DND-41 (cell line): ENCODE measurements at regions not wholly inside any gene's neighbourhood (a gene's known extent, or its start where the extent isn't known, plus 50 kb on each side); places are given as distances from the start of the nearest gene placed in this dataset.

Source experiments
- EZH2 ChIP-seq: IDR thresholded peaks from 3 replicates; pipeline ENCODE4 v1.6.1; 2012; ENCODE audit warnings: borderline replicate concordance, low read depth, mild to moderate bottlenecking, moderate library complexity, low read length, inconsistent platforms; ENCODE audit not compliant: severe bottlenecking
- TF ChIP-seq, protein P1 (sequence below): IDR thresholded peaks from 2 replicates; pipeline ENCODE4 v1.5.1; 2012; ENCODE audit warnings: borderline replicate concordance, low read length, moderate library complexity, mild to moderate bottlenecking; ENCODE audit not compliant: poor library complexity, severe bottlenecking; ENCODE audit errors: extremely low read depth

DNA sequence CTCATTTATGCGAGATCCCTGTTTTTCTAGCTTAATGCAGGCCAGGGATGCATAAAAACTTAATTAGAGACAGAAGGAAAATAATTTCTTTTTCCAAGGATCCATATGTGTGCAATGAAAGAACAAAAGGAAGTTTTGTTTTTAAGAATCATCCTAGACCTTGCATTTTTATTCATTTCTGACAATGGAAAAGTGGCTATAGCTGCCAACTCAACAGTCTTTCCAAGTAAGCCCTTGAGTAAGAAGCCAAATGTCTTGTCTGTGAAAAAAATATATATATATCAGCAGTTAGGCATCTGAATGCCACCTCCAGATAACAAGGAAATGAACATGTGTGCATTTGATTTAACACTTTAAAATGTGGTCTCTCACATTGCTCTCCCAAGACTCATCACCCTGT is 1397.6 kb downstream of the GATA3 start:
- no peak for TF ChIP-seq EZH2
- TF ChIP-seq, protein P1, sequence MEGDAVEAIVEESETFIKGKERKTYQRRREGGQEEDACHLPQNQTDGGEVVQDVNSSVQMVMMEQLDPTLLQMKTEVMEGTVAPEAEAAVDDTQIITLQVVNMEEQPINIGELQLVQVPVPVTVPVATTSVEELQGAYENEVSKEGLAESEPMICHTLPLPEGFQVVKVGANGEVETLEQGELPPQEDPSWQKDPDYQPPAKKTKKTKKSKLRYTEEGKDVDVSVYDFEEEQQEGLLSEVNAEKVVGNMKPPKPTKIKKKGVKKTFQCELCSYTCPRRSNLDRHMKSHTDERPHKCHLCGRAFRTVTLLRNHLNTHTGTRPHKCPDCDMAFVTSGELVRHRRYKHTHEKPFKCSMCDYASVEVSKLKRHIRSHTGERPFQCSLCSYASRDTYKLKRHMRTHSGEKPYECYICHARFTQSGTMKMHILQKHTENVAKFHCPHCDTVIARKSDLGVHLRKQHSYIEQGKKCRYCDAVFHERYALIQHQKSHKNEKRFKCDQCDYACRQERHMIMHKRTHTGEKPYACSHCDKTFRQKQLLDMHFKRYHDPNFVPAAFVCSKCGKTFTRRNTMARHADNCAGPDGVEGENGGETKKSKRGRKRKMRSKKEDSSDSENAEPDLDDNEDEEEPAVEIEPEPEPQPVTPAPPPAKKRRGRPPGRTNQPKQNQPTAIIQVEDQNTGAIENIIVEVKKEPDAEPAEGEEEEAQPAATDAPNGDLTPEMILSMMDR = no peak
